Endothelial cell (in vitro differentiated cells): ENCODE measurements at regions not wholly inside any gene's neighbourhood (a gene's known extent, or its start where the extent isn't known, plus 50 kb on each side); places are given as distances from the start of the nearest gene placed in this dataset.

Experiments used
- DNase-seq: peaks from one replicate; pipeline ENCODE4 v3.0.0; 2021; ENCODE audit warnings: low spot score
- H3K27ac Mint-ChIP-seq: one replicate; pipeline ENCODE4 v1.8.0; 2021; ENCODE audit warnings: mixed read lengths, inconsistent platforms; ENCODE audit not compliant: unreplicated experiment
- H3K27me3 Mint-ChIP-seq: one replicate; pipeline ENCODE4 v1.8.0; 2021; ENCODE audit warnings: mild to moderate bottlenecking, moderate library complexity, mixed read lengths, inconsistent platforms; ENCODE audit not compliant: unreplicated experiment
- H3K36me3 Mint-ChIP-seq: one replicate; pipeline ENCODE4 v1.8.0; 2021; ENCODE audit warnings: mild to moderate bottlenecking, low read depth, mixed read lengths, inconsistent platforms; ENCODE audit not compliant: unreplicated experiment
- H3K4me1 Mint-ChIP-seq: one replicate; pipeline ENCODE4 v1.8.0; 2021; ENCODE audit warnings: mild to moderate bottlenecking, mixed read lengths, inconsistent platforms; ENCODE audit not compliant: unreplicated experiment
- H3K4me3 Mint-ChIP-seq: one replicate; pipeline ENCODE4 v1.8.0; 2021; ENCODE audit warnings: mild to moderate bottlenecking, mixed read lengths, inconsistent platforms; ENCODE audit not compliant: unreplicated experiment
- H3K9me3 Mint-ChIP-seq: one replicate; pipeline ENCODE4 v1.8.0; 2021; ENCODE audit warnings: mixed read lengths, inconsistent platforms; ENCODE audit not compliant: unreplicated experiment
- TF ChIP-seq, protein P1 (sequence below): fragments of 200-600 bp; sonication (generic); IDR thresholded peaks from one replicate; pipeline ENCODE4 v1.5.0; 2021; ENCODE audit warnings: antibody characterized with exemption; ENCODE audit not compliant: unreplicated experiment

DNA sequence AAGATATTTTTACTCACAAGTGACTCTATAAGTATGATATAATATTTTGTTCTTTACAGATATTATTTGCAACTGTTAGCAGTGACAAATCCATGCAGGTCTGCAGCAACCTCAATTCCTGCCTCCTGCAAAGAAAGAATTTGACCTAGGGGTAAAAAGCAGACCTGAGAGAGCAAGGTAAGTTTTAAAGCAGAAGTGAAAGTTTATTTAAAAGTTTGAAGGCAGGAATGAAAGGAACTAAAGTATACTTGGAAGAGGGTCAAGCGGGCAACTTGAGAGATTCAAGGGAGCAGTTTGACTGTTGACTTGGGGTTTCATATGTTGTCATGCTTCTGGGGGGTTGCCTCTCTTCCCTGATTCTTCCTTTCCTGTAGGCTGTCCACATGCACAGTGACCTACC lies 520.1 kb upstream of the PCDH20 start:
- H3K4me1 Mint-ChIP-seq: peaks cover 10% of the 10 kb centered on the region
- TF ChIP-seq, protein P1, sequence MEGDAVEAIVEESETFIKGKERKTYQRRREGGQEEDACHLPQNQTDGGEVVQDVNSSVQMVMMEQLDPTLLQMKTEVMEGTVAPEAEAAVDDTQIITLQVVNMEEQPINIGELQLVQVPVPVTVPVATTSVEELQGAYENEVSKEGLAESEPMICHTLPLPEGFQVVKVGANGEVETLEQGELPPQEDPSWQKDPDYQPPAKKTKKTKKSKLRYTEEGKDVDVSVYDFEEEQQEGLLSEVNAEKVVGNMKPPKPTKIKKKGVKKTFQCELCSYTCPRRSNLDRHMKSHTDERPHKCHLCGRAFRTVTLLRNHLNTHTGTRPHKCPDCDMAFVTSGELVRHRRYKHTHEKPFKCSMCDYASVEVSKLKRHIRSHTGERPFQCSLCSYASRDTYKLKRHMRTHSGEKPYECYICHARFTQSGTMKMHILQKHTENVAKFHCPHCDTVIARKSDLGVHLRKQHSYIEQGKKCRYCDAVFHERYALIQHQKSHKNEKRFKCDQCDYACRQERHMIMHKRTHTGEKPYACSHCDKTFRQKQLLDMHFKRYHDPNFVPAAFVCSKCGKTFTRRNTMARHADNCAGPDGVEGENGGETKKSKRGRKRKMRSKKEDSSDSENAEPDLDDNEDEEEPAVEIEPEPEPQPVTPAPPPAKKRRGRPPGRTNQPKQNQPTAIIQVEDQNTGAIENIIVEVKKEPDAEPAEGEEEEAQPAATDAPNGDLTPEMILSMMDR: no peak
- no peak overlapping the region for H3K27ac Mint-ChIP-seq

DNA sequence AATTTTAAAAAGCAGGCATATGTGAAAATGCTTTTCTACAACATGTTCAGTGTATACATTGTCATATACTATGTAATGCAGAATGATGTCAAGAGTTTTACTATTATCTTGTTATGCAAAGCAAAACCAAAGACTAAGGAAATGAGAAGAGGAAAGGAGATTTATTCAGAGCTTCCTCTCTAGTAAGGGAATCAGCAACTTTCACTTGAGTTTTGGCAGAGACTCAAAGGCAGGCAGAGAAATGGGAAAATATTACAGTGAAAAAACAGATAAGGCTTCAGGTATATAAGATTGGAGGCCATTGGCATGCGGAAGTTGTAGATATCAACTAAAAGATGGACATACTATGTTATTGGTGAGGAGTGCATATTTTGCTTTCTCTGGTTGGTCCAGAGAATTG lies 512.0 kb upstream of the PCDH20 start:
- Mint-ChIP-seq H3K4me1 (peaks cover 7% of the 10 kb centered on the region), H3K9me3 (peaks cover 7% of the 10 kb centered on the region)

More for the DNA sequence above, 520.1 kb upstream of the PCDH20 start:
- DNase-seq: no peak
- Mint-ChIP-seq H3K4me3 (no peak overlapping the region), H3K9me3 (no peaks in the 10 kb centered on the region), H3K27me3 (no peaks in the 10 kb centered on the region), H3K36me3 (no peaks in the 10 kb centered on the region)

DNA sequence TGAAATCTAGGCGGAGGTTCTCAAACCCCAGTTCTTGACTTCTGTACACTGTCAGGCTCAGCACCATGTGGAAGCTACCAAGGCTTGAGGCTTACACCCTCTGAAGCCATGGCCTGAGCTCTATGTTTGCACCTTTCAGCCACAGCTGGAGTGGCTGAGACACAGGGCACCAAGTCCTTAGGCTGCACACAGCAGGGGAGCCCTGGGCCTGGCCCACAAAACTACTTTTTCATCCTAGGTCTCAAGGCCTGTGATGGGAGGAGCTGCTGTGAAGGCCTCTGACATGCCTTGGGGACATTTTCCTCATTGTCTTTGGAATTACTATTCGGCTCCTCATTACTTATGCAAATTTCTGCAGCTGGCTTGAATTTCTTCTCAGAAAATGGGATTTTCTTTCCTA lies 503.2 kb upstream of the PCDH20 start:
- Mint-ChIP-seq H3K27ac (no peak overlapping the region), H3K9me3 (no peaks in the 10 kb centered on the region), H3K36me3 (no peaks in the 10 kb centered on the region), H3K4me3 (no peak overlapping the region), H3K27me3 (no peaks in the 10 kb centered on the region), H3K4me1 (no peaks in the 10 kb centered on the region)
- TF ChIP-seq, protein P1: no peak
- no peak for DNase-seq

More for the DNA sequence above, 512.0 kb upstream of the PCDH20 start:
- no peaks in the 10 kb centered on the region for H3K27me3 Mint-ChIP-seq
- DNase-seq: no peak
- H3K4me3 Mint-ChIP-seq: no peak overlapping the region
- H3K27ac Mint-ChIP-seq: no peak overlapping the region
- TF ChIP-seq, protein P1: no peak
- H3K36me3 Mint-ChIP-seq: no peaks in the 10 kb centered on the region

DNA sequence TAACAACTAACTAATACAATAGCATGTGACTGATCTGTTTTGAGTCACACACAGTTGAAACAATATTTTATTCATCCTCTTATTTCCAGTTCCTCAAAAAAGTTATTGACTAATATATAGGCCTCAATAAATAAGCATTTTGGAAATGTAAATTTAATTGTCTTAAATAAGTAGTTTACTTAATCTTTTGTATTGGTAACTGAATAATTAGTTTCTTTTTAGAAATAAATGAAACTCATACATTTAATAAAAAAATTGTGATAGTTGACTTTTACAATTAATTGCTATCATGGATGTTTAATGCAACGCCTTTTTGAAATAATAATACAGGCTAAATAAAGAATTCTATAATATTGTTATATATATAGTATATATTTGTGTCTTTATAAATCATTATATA lies 500.8 kb upstream of the PCDH20 start:
- H3K4me3 Mint-ChIP-seq: no peak overlapping the region
- no peak overlapping the region for H3K27ac Mint-ChIP-seq
- H3K9me3 Mint-ChIP-seq: no peaks in the 10 kb centered on the region
- no peaks in the 10 kb centered on the region for H3K4me1 Mint-ChIP-seq
- no peaks in the 10 kb centered on the region for H3K27me3 Mint-ChIP-seq
- no peaks in the 10 kb centered on the region for H3K36me3 Mint-ChIP-seq
- no peak for DNase-seq
- TF ChIP-seq, protein P1: no peak

DNA sequence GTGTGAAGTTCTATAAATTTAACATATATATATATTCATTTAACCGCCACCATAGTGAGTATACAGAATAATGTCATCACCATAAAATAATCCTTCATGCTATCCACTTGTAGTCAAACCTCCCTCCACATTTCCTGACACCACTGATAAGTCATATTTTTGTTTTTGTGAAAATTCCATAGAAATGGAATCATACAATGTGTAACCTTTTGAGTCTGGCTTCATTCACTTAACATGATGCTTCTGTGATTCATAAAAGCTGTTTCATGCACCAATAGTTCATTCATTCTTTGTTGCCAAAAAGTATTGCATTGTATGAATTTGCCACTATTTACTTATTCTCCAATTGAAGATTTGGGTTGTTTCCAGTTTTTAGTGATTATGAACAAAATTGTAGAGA lies 497.5 kb upstream of the PCDH20 start:
- TF ChIP-seq, protein P1: no peak
- H3K4me3 Mint-ChIP-seq: no peak overlapping the region
- DNase-seq: no peak
- H3K9me3 Mint-ChIP-seq: no peaks in the 10 kb centered on the region
- no peaks in the 10 kb centered on the region for H3K4me1 Mint-ChIP-seq
- H3K36me3 Mint-ChIP-seq: no peaks in the 10 kb centered on the region
- no peak overlapping the region for H3K27ac Mint-ChIP-seq
- no peaks in the 10 kb centered on the region for H3K27me3 Mint-ChIP-seq
